Keratinocyte (primary cell): ENCODE measurements at regions not wholly inside any gene's neighbourhood (a gene's known extent, or its start where the extent isn't known, plus 50 kb on each side); places are given as distances from the start of the nearest gene placed in this dataset.
A peak's percentile ranks its signal among the peaks of the same experiment; 100 is the strongest.
"Not testable (repeated sequence)": the region's sequence is repeated elsewhere in the genome, so short reads cannot be mapped to it uniquely, and the experiment has no call there.

Experiments
- DNase-seq: peaks from one replicate; pipeline ENCODE4 v3.0.0-alpha.2; 2011; ENCODE audit warnings: low read depth, missing footprints, low spot score
- FAIRE-seq: peaks from 2 replicates; lab custom pipeline; 2011; peaks lifted over from hg19 to GRCh38; lab: Jason Lieb, UNC
- H2AFZ ChIP-seq: 2 replicates; pipeline ENCODE4 v1.6.0; 2012; ENCODE audit warnings: low read length, control low read depth, inconsistent platforms; ENCODE audit not compliant: control insufficient read depth
- H3K27ac ChIP-seq: 2 replicates; pipeline ENCODE4 v1.5.1; 2011; ENCODE audit warnings: low read length; ENCODE audit not compliant: control insufficient read depth, insufficient read depth
- H3K27me3 ChIP-seq: 3 replicates; pipeline ENCODE4 v1.6.0; 2011; ENCODE audit warnings: low read length; ENCODE audit not compliant: control insufficient read depth, insufficient read depth; ENCODE audit errors: extremely low read depth
- H3K36me3 ChIP-seq, 2 experiments: 2 replicates in 1 of 2; 3 replicates in 1 of 2; pipeline ENCODE4 v1.5.1; 2011; ENCODE audit warnings: low read length in 2 of 2, mild to moderate bottlenecking in 1 of 2; ENCODE audit not compliant: control insufficient read depth in 2 of 2, insufficient read depth in 2 of 2; ENCODE audit errors: extremely low read depth in 1 of 2
- H3K4me1 ChIP-seq: 3 replicates; pipeline ENCODE4 v1.5.1; 2011; ENCODE audit warnings: low read length; ENCODE audit not compliant: control insufficient read depth, insufficient read depth; ENCODE audit errors: extremely low read depth
- H3K4me2 ChIP-seq: 3 replicates; pipeline ENCODE4 v1.6.0; 2011; ENCODE audit warnings: low read depth, low read length; ENCODE audit not compliant: control insufficient read depth, insufficient read depth; ENCODE audit errors: extremely low read depth
- H3K4me3 ChIP-seq, 3 experiments: fragments of 200-600 bp in 1 of 3; sonication (generic) in 1 of 3; 2 replicates in 2 of 3; 3 replicates in 1 of 3; pipeline ENCODE4 v1.5.1; 2011 to 2016; ENCODE audit warnings: low read length in 3 of 3, mild to moderate bottlenecking in 3 of 3, control low read depth in 2 of 3, inconsistent platforms in 1 of 3, low read depth in 1 of 3, mixed read lengths in 1 of 3, mixed run types in 1 of 3, moderate library complexity in 1 of 3; ENCODE audit not compliant: control insufficient read depth in 2 of 3, insufficient read depth in 2 of 3; ENCODE audit errors: extremely low read depth in 1 of 3
- H3K79me2 ChIP-seq: 2 replicates; pipeline ENCODE4 v1.6.0; 2012; ENCODE audit warnings: low read length; ENCODE audit not compliant: control insufficient read depth, insufficient read depth
- H3K9ac ChIP-seq: 3 replicates; pipeline ENCODE4 v1.6.0; 2011; ENCODE audit warnings: low read length; ENCODE audit not compliant: control insufficient read depth, insufficient read depth; ENCODE audit errors: extremely low read depth
- H3K9me1 ChIP-seq: 3 replicates; pipeline ENCODE4 v1.6.0; 2011; ENCODE audit warnings: low read length; ENCODE audit not compliant: control insufficient read depth, insufficient read depth; ENCODE audit errors: extremely low read depth
- H3K9me3 ChIP-seq: 2 replicates; pipeline ENCODE4 v1.5.1; 2012; ENCODE audit warnings: low read depth, low read length; ENCODE audit not compliant: control insufficient read depth
- H4K20me1 ChIP-seq: 3 replicates; pipeline ENCODE4 v1.6.0; 2011; ENCODE audit warnings: low read length; ENCODE audit not compliant: control insufficient read depth, insufficient read depth; ENCODE audit errors: extremely low read depth
- CTCF ChIP-seq, 3 experiments: IDR thresholded peaks in 1 of 3; conservative IDR thresholded peaks in 1 of 3; optimal IDR thresholded peaks in 1 of 3; 2 replicates in 2 of 3; 3 replicates in 1 of 3; pipeline versions ENCODE3 to v1.5.1; 2011; ENCODE audit warnings: low read length in 3 of 3, mild to moderate bottlenecking in 3 of 3, moderate library complexity in 2 of 3, control low read depth in 1 of 3, inconsistent platforms in 1 of 3; ENCODE audit not compliant: insufficient read depth in 2 of 3; ENCODE audit errors: extremely low read depth in 1 of 3
- EZH2 ChIP-seq: IDR thresholded peaks from one replicate; pipeline ENCODE4 v1.6.1; 2012; ENCODE audit warnings: inconsistent platforms, mild to moderate bottlenecking, low read length, moderate library complexity
- dilution Hi-C: fragments of 300-500 bp; cut with MboI; formaldehyde crosslinking; loops from one replicate; pipeline ENCODE4 v1.7.0; 2020; ENCODE audit warnings: low sequenced_read_pairs; ENCODE audit not compliant: extremely low pct_ligation_motif_present

- FAIRE-seq (no peak), DNase-seq (no peak)
- Histone ChIP-seq H3K27me3 (no peaks in the 10 kb centered on the region), H3K4me3 (no peak overlapping the region), H3K79me2 (no peaks in the 10 kb centered on the region), H3K4me2 (no peak overlapping the region), H3K27ac (no peak overlapping the region), H3K9ac (no peak overlapping the region), H2AFZ (peak overlapping the region; percentile 68), H3K36me3 (no peaks in the 10 kb centered on the region), H3K4me1 (no peaks in the 10 kb centered on the region), H4K20me1 (no peaks in the 10 kb centered on the region), H3K9me3 (no peaks in the 10 kb centered on the region), H3K9me1 (no peaks in the 10 kb centered on the region)
- TF ChIP-seq CTCF (optimal IDR thresholded peaks at IDR 0.05 in 1 of 3, IDR thresholded peaks at IDR 0.05 in 1 of 3, conservative IDR thresholded peaks at IDR 0.05 in 1 of 3; ENCODE audit: extremely low read depth in 1 of 3, insufficient read depth in 2 of 3, low read length in 3 of 3) = no peak
- no peak for TF ChIP-seq EZH2
- dilution Hi-C loops = no loop called here
Measured at GRCh38 chr17:13152501-13152900, 134.7 kb upstream of the ELAC2 start.

GRCh38 chr17:13150738-13151137 lies 132.9 kb upstream of the ELAC2 start:
- H4K20me1 ChIP-seq, H3K4me1 ChIP-seq, H3K79me2 ChIP-seq, H3K27me3 ChIP-seq, H3K27ac ChIP-seq, dilution Hi-C loops, H3K36me3 ChIP-seq, H3K9me3 ChIP-seq, FAIRE-seq, H2AFZ ChIP-seq, H3K9ac ChIP-seq, H3K4me3 ChIP-seq, H3K9me1 ChIP-seq, H3K4me2 ChIP-seq, DNase-seq: not testable (repeated sequence)

- Histone ChIP-seq H3K36me3 (no peaks in the 10 kb centered on the region), H3K79me2 (no peaks in the 10 kb centered on the region), H3K27ac (no peak overlapping the region), H3K9me3 (no peaks in the 10 kb centered on the region), H3K4me3 (no peak overlapping the region), H3K9ac (no peak overlapping the region), H4K20me1 (no peaks in the 10 kb centered on the region), H3K9me1 (no peaks in the 10 kb centered on the region), H3K27me3 (no peaks in the 10 kb centered on the region), H3K4me1 (no peaks in the 10 kb centered on the region), H2AFZ (no peak overlapping the region), H3K4me2 (no peak overlapping the region)
- dilution Hi-C loops = no loop called here
- DNase-seq = no peak
- TF ChIP-seq CTCF (optimal IDR thresholded peaks at IDR 0.05 in 1 of 3, IDR thresholded peaks at IDR 0.05 in 1 of 3, conservative IDR thresholded peaks at IDR 0.05 in 1 of 3; ENCODE audit: extremely low read depth in 1 of 3, insufficient read depth in 2 of 3, low read length in 3 of 3) (no peak), EZH2 (no peak)
- FAIRE-seq = no peak
Measured at GRCh38 chr17:13143001-13143400, 125.2 kb upstream of the ELAC2 start.
